BE2C (cell line): ENCODE measurements at regions not wholly inside any gene's neighbourhood (a gene's known extent, or its start where the extent isn't known, plus 50 kb on each side); places are given as distances from the start of the nearest gene placed in this dataset.

ENCODE experiments used
- DNase-seq: peaks from one replicate; pipeline ENCODE4 v3.0.0-alpha.2; 2020
- H3K27me3 ChIP-seq: fragments of 250-450 bp; sonication (Bioruptor Pico); 2 replicates; pipeline ENCODE4 v1.5.1; 2020; ENCODE audit warnings: mild to moderate bottlenecking
- H3K36me3 ChIP-seq: fragments of 250-450 bp; sonication (Bioruptor Pico); 2 replicates; pipeline ENCODE4 v1.5.1; 2020; ENCODE audit warnings: mild to moderate bottlenecking
- H3K4me1 ChIP-seq: fragments of 250-450 bp; sonication (Bioruptor Pico); 2 replicates; pipeline ENCODE4 v1.5.1; 2020
- H3K4me3 ChIP-seq: 2 replicates; pipeline ENCODE4 v1.5.1; 2011; ENCODE audit warnings: low read depth, low read length
- H3K9me3 ChIP-seq: fragments of 250-450 bp; sonication (Bioruptor Pico); 2 replicates; pipeline ENCODE4 v1.5.1; 2020
- TF ChIP-seq, protein P1 (sequence below): IDR thresholded peaks from 2 replicates; pipeline ENCODE4 v1.5.1; 2012; ENCODE audit warnings: mild to moderate bottlenecking, low read depth, low read length

DNA sequence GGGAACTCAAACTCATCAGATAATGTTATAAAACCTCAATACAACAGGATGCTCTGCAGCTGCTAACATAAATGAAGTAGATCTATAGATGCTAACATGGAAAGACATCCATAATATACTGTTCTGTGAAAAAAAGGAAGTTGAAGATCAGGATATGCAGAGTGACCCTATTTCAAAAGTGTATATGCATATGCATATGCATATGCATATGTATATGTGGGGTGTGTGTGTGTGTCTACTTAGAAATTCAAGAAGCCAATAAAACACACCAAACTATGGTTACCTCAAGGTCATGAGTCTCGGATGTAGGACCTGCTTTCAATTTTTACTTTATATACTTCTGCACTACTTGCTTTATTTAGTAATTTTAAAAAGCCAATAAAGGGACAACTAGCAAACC is 125.6 kb downstream of the ABHD5 start:
- TF ChIP-seq, protein P1, sequence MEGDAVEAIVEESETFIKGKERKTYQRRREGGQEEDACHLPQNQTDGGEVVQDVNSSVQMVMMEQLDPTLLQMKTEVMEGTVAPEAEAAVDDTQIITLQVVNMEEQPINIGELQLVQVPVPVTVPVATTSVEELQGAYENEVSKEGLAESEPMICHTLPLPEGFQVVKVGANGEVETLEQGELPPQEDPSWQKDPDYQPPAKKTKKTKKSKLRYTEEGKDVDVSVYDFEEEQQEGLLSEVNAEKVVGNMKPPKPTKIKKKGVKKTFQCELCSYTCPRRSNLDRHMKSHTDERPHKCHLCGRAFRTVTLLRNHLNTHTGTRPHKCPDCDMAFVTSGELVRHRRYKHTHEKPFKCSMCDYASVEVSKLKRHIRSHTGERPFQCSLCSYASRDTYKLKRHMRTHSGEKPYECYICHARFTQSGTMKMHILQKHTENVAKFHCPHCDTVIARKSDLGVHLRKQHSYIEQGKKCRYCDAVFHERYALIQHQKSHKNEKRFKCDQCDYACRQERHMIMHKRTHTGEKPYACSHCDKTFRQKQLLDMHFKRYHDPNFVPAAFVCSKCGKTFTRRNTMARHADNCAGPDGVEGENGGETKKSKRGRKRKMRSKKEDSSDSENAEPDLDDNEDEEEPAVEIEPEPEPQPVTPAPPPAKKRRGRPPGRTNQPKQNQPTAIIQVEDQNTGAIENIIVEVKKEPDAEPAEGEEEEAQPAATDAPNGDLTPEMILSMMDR: no peak
- no peaks in the 10 kb centered on the region for H3K9me3 ChIP-seq
- no peak overlapping the region for H3K4me3 ChIP-seq
- no peaks in the 10 kb centered on the region for H3K4me1 ChIP-seq
- H3K36me3 ChIP-seq: no peaks in the 10 kb centered on the region
- no peaks in the 10 kb centered on the region for H3K27me3 ChIP-seq
- DNase-seq: no peak

DNA sequence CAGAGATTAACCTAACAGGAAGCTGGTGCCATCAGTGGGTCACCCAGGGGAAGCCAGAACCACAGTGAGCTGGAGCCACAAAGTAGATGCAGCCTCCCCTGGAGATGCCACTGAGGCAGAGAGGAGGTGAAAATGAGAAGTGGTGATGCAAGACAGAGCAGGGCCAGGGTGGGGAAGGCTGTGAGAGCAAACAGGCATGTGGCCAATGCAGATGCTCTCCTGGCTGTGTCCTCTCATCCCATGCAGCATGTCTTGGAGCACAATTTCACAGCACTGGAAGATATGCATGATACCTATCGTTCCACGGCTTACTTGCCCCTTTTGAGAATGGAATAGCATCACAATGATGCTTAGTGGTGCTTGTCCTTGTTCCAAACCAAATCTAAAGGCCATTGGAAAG is 126.3 kb downstream of the ABHD5 start:
- DNase-seq: no peak
- H3K4me3 ChIP-seq: no peak overlapping the region
- TF ChIP-seq, protein P1: no peak

DNA sequence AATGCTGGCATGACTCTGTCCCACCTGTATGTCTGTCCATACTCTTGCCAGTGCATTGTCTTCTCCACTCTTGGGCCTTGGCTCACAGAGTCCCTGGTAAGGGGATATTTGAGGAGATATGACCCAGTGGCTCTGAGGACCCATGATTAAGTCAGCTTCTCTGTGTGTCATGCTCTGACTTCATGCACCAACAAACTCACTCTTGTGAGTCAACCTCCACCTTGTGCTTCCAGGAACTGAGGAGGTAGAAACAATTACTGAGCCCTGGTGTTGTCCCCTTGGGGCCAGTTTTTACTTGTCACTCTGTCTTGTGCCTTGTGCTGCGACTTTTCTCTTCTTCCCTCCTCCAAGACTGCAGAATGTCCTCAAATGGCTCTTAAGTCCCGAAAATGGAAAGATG is 127.1 kb downstream of the ABHD5 start:
- TF ChIP-seq, protein P1: no peak
- no peaks in the 10 kb centered on the region for H3K4me1 ChIP-seq
- no peaks in the 10 kb centered on the region for H3K27me3 ChIP-seq
- no peaks in the 10 kb centered on the region for H3K36me3 ChIP-seq
- DNase-seq: no peak
- no peak overlapping the region for H3K4me3 ChIP-seq
- H3K9me3 ChIP-seq: no peaks in the 10 kb centered on the region

More for the DNA sequence above, 126.3 kb downstream of the ABHD5 start:
- H3K27me3 ChIP-seq: no peaks in the 10 kb centered on the region
- no peaks in the 10 kb centered on the region for H3K9me3 ChIP-seq
- no peaks in the 10 kb centered on the region for H3K4me1 ChIP-seq
- H3K36me3 ChIP-seq: no peaks in the 10 kb centered on the region

DNA sequence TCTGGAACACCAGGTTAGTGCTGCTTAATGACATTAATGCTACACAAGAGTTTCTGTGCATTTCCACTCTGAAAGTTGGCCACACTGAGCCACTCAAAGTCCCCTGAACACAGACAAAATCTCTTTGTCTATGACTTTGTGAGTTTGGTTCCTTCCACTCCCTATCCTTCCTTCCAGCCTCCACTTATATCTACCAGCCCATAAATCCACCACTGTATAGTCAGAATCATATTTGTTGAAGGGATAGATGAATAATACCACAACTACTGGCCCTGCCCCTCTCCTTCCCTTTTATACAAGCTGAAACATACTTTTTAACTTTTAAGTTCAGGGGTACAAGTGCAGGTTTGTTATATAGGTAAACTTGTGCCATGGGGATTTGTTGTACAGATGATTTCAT is 127.5 kb downstream of the ABHD5 start:
- TF ChIP-seq, protein P1: no peak
- DNase-seq: no peak
- H3K9me3 ChIP-seq: no peaks in the 10 kb centered on the region
- H3K4me1 ChIP-seq: no peaks in the 10 kb centered on the region
- H3K36me3 ChIP-seq: no peaks in the 10 kb centered on the region
- H3K4me3 ChIP-seq: no peak overlapping the region
- H3K27me3 ChIP-seq: no peaks in the 10 kb centered on the region

DNA sequence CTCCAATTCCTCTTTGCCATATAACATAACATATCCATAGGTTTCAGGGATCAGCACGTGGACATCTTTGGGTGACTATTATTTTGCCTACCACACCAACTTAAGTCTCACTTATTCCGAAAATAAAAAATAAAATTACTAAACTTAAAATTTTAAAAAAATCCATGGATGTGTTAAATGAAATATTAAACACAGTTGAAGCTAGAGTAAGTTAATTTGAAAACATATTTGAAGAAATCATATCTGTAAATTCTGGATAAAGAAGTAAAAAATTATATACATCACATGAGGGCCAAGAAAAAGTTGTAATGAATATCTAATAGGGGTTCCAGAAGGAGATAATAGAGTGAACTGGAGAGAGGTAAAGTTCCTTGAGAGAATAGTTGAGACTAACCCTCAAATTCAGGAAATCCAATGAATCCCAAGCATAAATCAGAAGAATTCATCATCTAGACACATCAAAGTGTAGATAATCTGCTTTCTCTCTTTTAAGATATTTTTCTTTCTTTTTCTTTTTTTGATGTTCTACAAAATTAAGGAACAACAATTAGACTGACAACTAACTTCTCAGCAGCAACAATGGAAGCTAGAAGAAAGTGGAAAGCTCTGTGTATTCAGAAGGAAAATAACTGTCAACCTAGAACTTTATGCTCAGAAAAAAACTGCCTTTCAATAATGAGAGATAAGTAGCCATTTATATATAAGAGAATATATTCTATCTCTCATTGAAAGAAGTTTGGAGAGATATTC is 147.4 kb downstream of the ABHD5 start:
- H3K4me1 ChIP-seq: no peaks in the 10 kb centered on the region
- no peak for DNase-seq
- TF ChIP-seq, protein P1: no peak

DNA sequence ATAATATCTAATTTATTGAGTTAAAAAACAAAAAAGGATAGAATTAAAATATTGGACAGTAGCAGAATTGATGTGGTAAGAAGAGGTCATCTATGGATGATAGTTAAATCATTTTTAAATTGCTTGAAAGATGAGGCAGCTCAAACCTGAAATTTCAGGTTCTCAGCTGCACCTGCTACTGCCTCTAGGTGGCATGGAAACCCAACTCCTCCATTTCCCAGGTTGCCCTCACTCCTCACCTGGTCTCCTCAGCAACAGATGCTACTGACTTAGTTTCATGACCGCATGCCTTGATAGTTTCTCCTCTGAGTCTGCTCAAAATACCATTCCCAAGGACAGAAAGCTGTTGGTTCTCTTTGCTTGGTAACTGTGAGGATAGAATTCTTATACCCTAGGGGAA is 148.1 kb downstream of the ABHD5 start:
- H3K27me3 ChIP-seq: no peaks in the 10 kb centered on the region
- no peaks in the 10 kb centered on the region for H3K9me3 ChIP-seq
- DNase-seq: no peak
- TF ChIP-seq, protein P1: no peak
- no peaks in the 10 kb centered on the region for H3K36me3 ChIP-seq
- no peaks in the 10 kb centered on the region for H3K4me1 ChIP-seq
- no peak overlapping the region for H3K4me3 ChIP-seq

More for the DNA sequence above, 147.4 kb downstream of the ABHD5 start:
- no peaks in the 10 kb centered on the region for H3K36me3 ChIP-seq
- H3K27me3 ChIP-seq: no peaks in the 10 kb centered on the region
- H3K4me3 ChIP-seq: no peak overlapping the region
- H3K9me3 ChIP-seq: no peaks in the 10 kb centered on the region
